ENCODE measurements at regions not wholly inside any gene's neighbourhood (a gene's known extent, or its start where the extent isn't known, plus 50 kb on each side); places are given as distances from the start of the nearest gene placed in this dataset.

- 92% methylated on average over 16 of the region's 17 CpGs for WGBS (ENCODE audit: insufficient coverage)
- DNase-seq: no peak
- Histone ChIP-seq H3K36me3 (ENCODE audit: control insufficient read depth in 4 of 4, insufficient read depth in 4 of 4, low read length in 3 of 4) (no peaks in the 10 kb centered on the region), H3K9me3 (ENCODE audit: control extremely low read depth in 1 of 5, control insufficient read depth in 4 of 5, insufficient read depth in 2 of 5, low read depth in 1 of 5, low read length in 4 of 5) (peaks cover 0 to 4% (median 3%) of the 10 kb centered on the region in 5 experiments), H3K4me3 (ENCODE audit: control insufficient read depth in 1 of 7, extremely low read depth in 1 of 7, insufficient read depth in 4 of 7, low read depth in 2 of 7, low read length in 6 of 7) (no peak overlapping the region), H3K27me3 (replicated peaks in 2 of 5; ENCODE audit: control insufficient read depth in 4 of 5, insufficient read depth in 5 of 5, low read length in 4 of 5) (no peaks in the 10 kb centered on the region), H3K27ac (ENCODE audit: insufficient read depth in 1 of 2, low read depth in 1 of 2, low read length in 2 of 2, poor library complexity in 1 of 2, severe bottlenecking in 2 of 2) (no peak overlapping the region), H3K4me1 (ENCODE audit: control extremely low read depth in 1 of 4, control insufficient read depth in 4 of 4, insufficient read depth in 4 of 4, low read length in 3 of 4) (peaks cover 0 to 2% (median under 1%) of the 10 kb centered on the region in 4 experiments)
- CTCF ChIA-PET: interaction anchor here (0.8 to 2.4 kb wide), 2 partner anchors 10 to 16 kb away, joined by 4 to 5 read pairs; no protein-coding TSS in a partner anchor
- POLR2A ChIA-PET: interaction anchor here (0.5 kb wide), 1 partner anchor 13 kb away, joined by 3 read pairs; no protein-coding TSS in a partner anchor
These were observed 78.8 kb upstream of the SLC6A6 start for GRCh38 chr3:14323401-14324223.

- H3K9me3 ChIP-seq (ENCODE audit: control extremely low read depth in 1 of 5, control insufficient read depth in 4 of 5, insufficient read depth in 2 of 5, low read depth in 1 of 5, low read length in 4 of 5): peaks cover 0 to 4% (median 3%) of the 10 kb centered on the region in 5 experiments
- H3K4me1 ChIP-seq (ENCODE audit: control extremely low read depth in 1 of 4, control insufficient read depth in 4 of 4, insufficient read depth in 4 of 4, low read length in 3 of 4): peaks cover 0 to 5% (median 1%) of the 10 kb centered on the region in 4 experiments
- ChIA-PET POLR2A (no interaction called here), CTCF (interaction anchor here (0.7 to 2.4 kb wide), 3 partner anchors 10 to 54 kb away, joined by 3 to 5 read pairs (median 4); no protein-coding TSS in a partner anchor)
- H3K4me3 ChIP-seq (ENCODE audit: control insufficient read depth in 1 of 7, extremely low read depth in 1 of 7, insufficient read depth in 4 of 7, low read depth in 2 of 7, low read length in 6 of 7): no peak overlapping the region
- no peaks in the 10 kb centered on the region for H3K27me3 ChIP-seq (replicated peaks in 2 of 5; ENCODE audit: control insufficient read depth in 4 of 5, insufficient read depth in 5 of 5, low read length in 4 of 5)
- DNase-seq: no peak
- no peak overlapping the region for H3K27ac ChIP-seq (ENCODE audit: insufficient read depth in 1 of 2, low read depth in 1 of 2, low read length in 2 of 2, poor library complexity in 1 of 2, severe bottlenecking in 2 of 2)
- H3K36me3 ChIP-seq (ENCODE audit: control insufficient read depth in 4 of 4, insufficient read depth in 4 of 4, low read length in 3 of 4): no peaks in the 10 kb centered on the region
- WGBS (ENCODE audit: insufficient coverage): 94% methylated on average over 10 of the region's 13 CpGs
These were observed 78.0 kb upstream of the SLC6A6 start for GRCh38 chr3:14324224-14324944.

GRCh38 chr3:14328422-14328821 is 74.0 kb upstream of the SLC6A6 start:
- H3K36me3 ChIP-seq (ENCODE audit: control insufficient read depth in 4 of 4, insufficient read depth in 4 of 4, low read length in 3 of 4): no peaks in the 10 kb centered on the region
- WGBS (ENCODE audit: insufficient coverage): 93% methylated on average over 2 of the region's 3 CpGs
- H3K4me1 ChIP-seq (ENCODE audit: control extremely low read depth in 1 of 4, control insufficient read depth in 4 of 4, insufficient read depth in 4 of 4, low read length in 3 of 4): peaks cover 0 to 7% (median 4%) of the 10 kb centered on the region in 4 experiments
- no peak overlapping the region for H3K4me3 ChIP-seq (ENCODE audit: control insufficient read depth in 1 of 7, extremely low read depth in 1 of 7, insufficient read depth in 4 of 7, low read depth in 2 of 7, low read length in 6 of 7)
- H3K27me3 ChIP-seq (replicated peaks in 2 of 5; ENCODE audit: control insufficient read depth in 4 of 5, insufficient read depth in 5 of 5, low read length in 4 of 5): no peaks in the 10 kb centered on the region
- CTCF ChIA-PET: interaction anchor here (0.6 to 1.9 kb wide), 5 partner anchors 10 to 124 kb away, joined by 3 to 6 read pairs (median 4); no protein-coding TSS in a partner anchor
- POLR2A ChIA-PET: no interaction called here
- DNase-seq: no peak
- H3K9me3 ChIP-seq (ENCODE audit: control extremely low read depth in 1 of 5, control insufficient read depth in 4 of 5, insufficient read depth in 2 of 5, low read depth in 1 of 5, low read length in 4 of 5): no peaks in the 10 kb centered on the region
- H3K27ac ChIP-seq (ENCODE audit: insufficient read depth in 1 of 2, low read depth in 1 of 2, low read length in 2 of 2, poor library complexity in 1 of 2, severe bottlenecking in 2 of 2): no peak overlapping the region

- Histone ChIP-seq H3K36me3 (ENCODE audit: control insufficient read depth in 4 of 4, insufficient read depth in 4 of 4, low read length in 3 of 4) (no peaks in the 10 kb centered on the region), H3K27me3 (replicated peaks in 2 of 5; ENCODE audit: control insufficient read depth in 4 of 5, insufficient read depth in 5 of 5, low read length in 4 of 5) (no peaks in the 10 kb centered on the region), H3K4me3 (ENCODE audit: control insufficient read depth in 1 of 7, extremely low read depth in 1 of 7, insufficient read depth in 4 of 7, low read depth in 2 of 7, low read length in 6 of 7) (no peak overlapping the region), H3K9me3 (ENCODE audit: control extremely low read depth in 1 of 5, control insufficient read depth in 4 of 5, insufficient read depth in 2 of 5, low read depth in 1 of 5, low read length in 4 of 5) (no peaks in the 10 kb centered on the region), H3K4me1 (ENCODE audit: control extremely low read depth in 1 of 4, control insufficient read depth in 4 of 4, insufficient read depth in 4 of 4, low read length in 3 of 4) (peaks cover 0 to 7% (median 4%) of the 10 kb centered on the region in 4 experiments), H3K27ac (ENCODE audit: insufficient read depth in 1 of 2, low read depth in 1 of 2, low read length in 2 of 2, poor library complexity in 1 of 2, severe bottlenecking in 2 of 2) (no peak overlapping the region)
- 44% methylated on average over 9 of the region's 11 CpGs for WGBS (ENCODE audit: insufficient coverage)
- DNase-seq: peak; percentile 30 to 71 (median 69)
- POLR2A ChIA-PET: interaction anchor here (0.7 to 0.9 kb wide), 3 partner anchors 170 to 349 kb away, joined by 3 to 9 read pairs (median 3); no protein-coding TSS in a partner anchor
- CTCF ChIA-PET: interaction anchor here (0.9 to 1.9 kb wide), 7 partner anchors 9 to 125 kb away, joined by 3 to 6 read pairs (median 4); no protein-coding TSS in a partner anchor
These were observed 73.1 kb upstream of the SLC6A6 start for GRCh38 chr3:14329116-14329830.

GRCh38 chr3:14329842-14330241 is 72.6 kb upstream of the SLC6A6 start:
- no peaks in the 10 kb centered on the region for H3K36me3 ChIP-seq (ENCODE audit: control insufficient read depth in 4 of 4, insufficient read depth in 4 of 4, low read length in 3 of 4)
- H3K4me3 ChIP-seq (ENCODE audit: control insufficient read depth in 1 of 7, extremely low read depth in 1 of 7, insufficient read depth in 4 of 7, low read depth in 2 of 7, low read length in 6 of 7): no peak overlapping the region
- 88% methylated on average over 6 of the region's 7 CpGs for WGBS (ENCODE audit: insufficient coverage)
- DNase-seq: no peak
- ChIA-PET CTCF (interaction anchor here (0.9 to 1.7 kb wide), 5 partner anchors 9 to 69 kb away, joined by 3 to 5 read pairs (median 4); no protein-coding TSS in a partner anchor), POLR2A (interaction anchor here (0.7 to 0.9 kb wide), 3 partner anchors 169 to 350 kb away, joined by 3 to 9 read pairs (median 3); no protein-coding TSS in a partner anchor)
- no peaks in the 10 kb centered on the region for H3K27me3 ChIP-seq (replicated peaks in 2 of 5; ENCODE audit: control insufficient read depth in 4 of 5, insufficient read depth in 5 of 5, low read length in 4 of 5)
- peaks cover 0 to 7% (median 4%) of the 10 kb centered on the region in 4 experiments for H3K4me1 ChIP-seq (ENCODE audit: control extremely low read depth in 1 of 4, control insufficient read depth in 4 of 4, insufficient read depth in 4 of 4, low read length in 3 of 4)
- H3K9me3 ChIP-seq (ENCODE audit: control extremely low read depth in 1 of 5, control insufficient read depth in 4 of 5, insufficient read depth in 2 of 5, low read depth in 1 of 5, low read length in 4 of 5): no peaks in the 10 kb centered on the region
- no peak overlapping the region for H3K27ac ChIP-seq (ENCODE audit: insufficient read depth in 1 of 2, low read depth in 1 of 2, low read length in 2 of 2, poor library complexity in 1 of 2, severe bottlenecking in 2 of 2)

- Histone ChIP-seq H3K36me3 (ENCODE audit: control insufficient read depth in 4 of 4, insufficient read depth in 4 of 4, low read length in 3 of 4) (no peaks in the 10 kb centered on the region), H3K27ac (ENCODE audit: insufficient read depth in 1 of 2, low read depth in 1 of 2, low read length in 2 of 2, poor library complexity in 1 of 2, severe bottlenecking in 2 of 2) (no peak overlapping the region), H3K27me3 (replicated peaks in 2 of 5; ENCODE audit: control insufficient read depth in 4 of 5, insufficient read depth in 5 of 5, low read length in 4 of 5) (no peaks in the 10 kb centered on the region), H3K4me3 (ENCODE audit: control insufficient read depth in 1 of 7, extremely low read depth in 1 of 7, insufficient read depth in 4 of 7, low read depth in 2 of 7, low read length in 6 of 7) (no peak overlapping the region), H3K4me1 (ENCODE audit: control extremely low read depth in 1 of 4, control insufficient read depth in 4 of 4, insufficient read depth in 4 of 4, low read length in 3 of 4) (peaks cover 0 to 7% (median 4%) of the 10 kb centered on the region in 4 experiments), H3K9me3 (ENCODE audit: control extremely low read depth in 1 of 5, control insufficient read depth in 4 of 5, insufficient read depth in 2 of 5, low read depth in 1 of 5, low read length in 4 of 5) (no peaks in the 10 kb centered on the region)
- 87% methylated on average over 10 of the region's 10 CpGs for WGBS (ENCODE audit: insufficient coverage)
- POLR2A ChIA-PET: no interaction called here
- no peak for DNase-seq
- CTCF ChIA-PET: interaction anchor here (1.2 kb wide), 1 partner anchor 128 kb away, joined by 3 read pairs; no protein-coding TSS in a partner anchor
These were observed 71.9 kb upstream of the SLC6A6 start for GRCh38 chr3:14330508-14330907.

Measured in common myeloid progenitor, CD34-positive (primary cell).